HG03460 (cell line): ENCODE measurements at regions not wholly inside any gene's neighbourhood (a gene's known extent, or its start where the extent isn't known, plus 50 kb on each side); places are given as distances from the start of the nearest gene placed in this dataset.

Source experiments
- ATAC-seq: cut with Tn5 transposase; IDR thresholded peaks from one replicate; pipeline ENCODE4 v1.9.1; 2021; ENCODE audit not compliant: unreplicated experiment

DNA sequence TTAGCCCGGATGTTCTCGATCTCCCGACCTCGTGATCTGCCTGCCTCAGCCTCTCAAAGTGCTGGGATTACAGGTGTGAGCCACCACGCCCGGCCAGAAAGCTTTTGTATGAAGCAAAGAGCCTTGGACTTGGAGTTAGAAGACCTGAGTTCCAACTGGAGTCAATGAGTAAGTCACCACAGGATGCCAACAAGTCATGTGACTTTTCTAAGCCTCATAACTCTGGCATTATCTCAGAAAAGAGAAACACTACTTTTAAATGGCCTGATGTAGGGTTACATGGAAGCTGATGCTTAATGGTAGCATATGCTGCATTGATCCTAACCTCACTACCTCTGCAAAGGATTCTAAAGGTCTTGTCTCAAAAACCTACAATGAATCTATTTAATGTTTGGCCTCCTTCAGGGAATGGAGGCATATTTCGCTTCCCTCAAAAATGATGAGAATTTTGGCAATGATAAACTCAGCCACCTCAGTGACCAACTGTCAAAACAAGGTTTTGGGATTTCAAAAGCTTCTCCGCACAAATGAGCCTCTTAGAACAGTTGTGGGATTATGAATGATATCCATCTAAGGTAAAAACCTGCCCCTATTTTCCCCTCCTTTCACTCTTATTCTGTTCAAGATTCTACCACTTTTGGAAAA is 236.8 kb downstream of the ACTL7B start:
- no peak for ATAC-seq

DNA sequence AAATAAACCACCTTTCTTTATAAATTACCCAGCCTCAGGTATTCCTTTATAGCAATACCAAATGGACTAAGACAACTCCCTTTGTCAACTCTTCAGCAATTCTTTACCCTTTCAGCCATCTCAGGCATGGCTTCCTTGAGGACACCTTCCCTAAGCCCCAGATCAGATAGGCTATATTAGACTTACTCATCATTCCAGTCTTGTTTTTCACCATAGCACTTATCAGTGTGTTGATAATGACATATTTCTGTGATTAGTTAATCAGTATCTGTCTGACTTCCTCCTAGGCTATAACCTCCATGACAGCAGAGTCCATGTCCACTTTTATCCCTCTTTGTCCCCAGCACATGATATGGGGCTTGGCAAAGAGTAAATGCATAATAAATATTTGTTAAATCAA is 238.1 kb downstream of the ACTL7B start:
- ATAC-seq, result no peak

DNA sequence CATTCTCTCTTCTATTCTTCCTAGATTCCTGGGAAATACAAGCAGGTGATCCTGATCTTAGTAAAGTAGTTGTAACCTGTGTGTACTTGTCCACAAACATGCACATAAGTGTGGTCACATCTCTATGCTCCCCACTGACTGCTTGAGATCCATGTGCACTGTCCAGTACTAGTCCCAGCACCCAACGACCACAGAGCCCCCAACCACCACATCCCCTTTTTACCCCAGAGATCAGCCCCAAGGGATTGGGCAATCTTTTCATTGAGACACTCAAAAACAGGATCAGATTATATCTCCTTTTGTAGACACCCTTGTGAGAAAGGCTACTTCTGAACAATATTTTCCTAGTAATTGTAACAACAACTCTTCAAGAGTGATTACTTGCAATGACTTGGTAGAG is 240.6 kb downstream of the ACTL7B start:
- no peak for ATAC-seq

DNA sequence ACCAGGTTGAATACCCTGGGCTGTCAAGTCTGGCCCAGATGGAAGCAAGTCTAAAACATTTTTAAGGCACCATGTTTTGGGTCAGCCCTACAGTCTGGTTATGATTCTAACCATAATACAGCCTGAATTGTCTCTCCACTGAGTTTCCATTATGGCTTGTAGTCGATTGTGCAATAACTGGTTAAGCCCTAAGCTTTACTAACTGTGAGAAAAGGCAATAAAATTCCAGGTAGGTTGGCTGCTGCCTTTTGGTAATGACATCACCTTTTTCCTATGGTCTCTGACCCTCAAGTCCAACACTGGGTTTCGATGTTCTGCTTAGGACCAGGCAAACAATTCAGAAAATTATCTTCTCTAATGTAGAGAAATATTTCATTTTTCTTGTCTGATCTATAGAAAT is 243.3 kb downstream of the ACTL7B start:
- no peak for ATAC-seq

DNA sequence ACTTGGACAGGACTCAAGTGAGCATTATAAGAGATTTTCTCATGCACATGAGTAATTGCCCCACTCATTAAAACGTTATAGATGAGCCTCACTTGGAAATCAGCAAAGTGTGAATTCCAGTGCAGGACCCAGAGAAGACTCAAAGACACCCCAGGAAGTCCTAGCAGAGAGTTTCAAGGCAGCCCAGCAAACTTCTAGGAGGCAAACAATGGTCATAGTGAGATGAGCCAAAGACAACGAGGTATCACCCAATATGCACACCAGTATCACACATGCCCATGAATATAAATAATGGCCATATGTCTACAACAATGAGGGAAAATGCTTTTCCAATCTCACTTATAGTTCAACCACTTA is 245.9 kb downstream of the ACTL7B start:
- ATAC-seq, result no peak

DNA sequence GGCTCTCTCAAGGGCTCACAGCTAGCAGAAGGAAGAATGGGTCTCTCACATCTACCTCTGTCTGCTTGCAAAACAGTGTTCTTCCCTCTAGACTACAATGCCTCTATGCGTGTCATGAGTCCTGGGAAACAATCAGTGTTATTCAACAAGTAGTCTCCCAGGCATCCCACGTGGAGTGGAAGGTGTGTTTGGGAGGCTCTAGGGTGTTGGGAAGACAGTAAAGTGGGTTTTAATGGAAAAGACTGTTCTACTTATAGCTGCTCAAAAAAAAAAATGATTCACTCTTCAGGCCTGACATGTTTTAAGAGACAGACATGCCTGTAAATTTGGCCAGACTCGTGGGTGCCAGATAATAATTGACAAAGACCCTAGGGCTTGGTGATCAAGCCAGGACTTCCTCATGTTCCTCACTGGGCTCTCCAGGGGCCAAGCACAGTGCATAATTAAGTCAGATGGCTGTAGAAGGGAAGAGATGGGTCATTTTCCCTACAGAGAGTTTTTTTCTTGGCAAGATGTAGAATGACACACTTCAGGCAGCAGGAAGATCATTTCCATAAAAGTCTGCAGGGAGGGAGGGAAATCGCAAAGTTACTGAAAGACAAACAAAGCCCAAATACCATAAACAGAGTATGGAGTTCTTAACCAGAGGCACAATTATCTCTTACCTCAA is 246.4 kb downstream of the ACTL7B start:
- ATAC-seq, result no peak

DNA sequence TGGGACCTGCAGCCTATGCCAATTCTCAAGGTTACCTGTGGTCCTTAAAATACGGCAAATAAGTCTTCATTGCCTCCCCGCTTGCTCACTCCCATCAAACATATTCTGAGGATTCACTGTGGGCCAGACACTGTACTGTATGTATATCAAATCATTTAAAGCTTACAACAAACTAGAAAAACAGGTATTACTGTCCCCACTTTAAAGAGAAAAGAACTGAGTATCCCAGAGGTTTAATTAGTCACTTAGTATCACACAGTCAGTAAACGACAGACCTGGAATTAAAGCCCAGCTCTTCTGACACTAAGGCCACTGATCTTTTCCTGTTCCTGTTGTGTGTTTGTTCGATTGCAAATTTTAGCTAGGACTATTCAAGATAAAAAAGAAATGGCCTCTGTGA is 248.2 kb downstream of the ACTL7B start:
- no peak for ATAC-seq

DNA sequence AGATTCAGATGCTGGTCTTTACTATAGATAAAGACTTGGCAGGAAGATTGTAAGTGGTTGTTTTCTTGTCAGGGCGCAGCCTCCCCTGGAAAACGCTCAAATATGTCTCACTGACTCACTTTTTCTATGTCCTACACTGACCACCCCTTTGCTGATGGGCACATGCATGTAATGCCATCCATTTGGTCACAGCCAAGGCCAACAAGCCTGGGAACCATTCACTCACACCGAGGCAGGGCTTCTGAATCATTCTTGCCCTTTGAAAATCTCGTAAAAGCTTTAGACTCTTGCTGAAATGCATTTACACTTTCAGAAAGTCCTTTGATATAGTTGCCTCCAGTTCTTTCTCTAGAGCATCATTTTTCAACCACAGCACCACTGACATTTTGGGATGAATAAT is 249.4 kb downstream of the ACTL7B start:
- no peak for ATAC-seq

DNA sequence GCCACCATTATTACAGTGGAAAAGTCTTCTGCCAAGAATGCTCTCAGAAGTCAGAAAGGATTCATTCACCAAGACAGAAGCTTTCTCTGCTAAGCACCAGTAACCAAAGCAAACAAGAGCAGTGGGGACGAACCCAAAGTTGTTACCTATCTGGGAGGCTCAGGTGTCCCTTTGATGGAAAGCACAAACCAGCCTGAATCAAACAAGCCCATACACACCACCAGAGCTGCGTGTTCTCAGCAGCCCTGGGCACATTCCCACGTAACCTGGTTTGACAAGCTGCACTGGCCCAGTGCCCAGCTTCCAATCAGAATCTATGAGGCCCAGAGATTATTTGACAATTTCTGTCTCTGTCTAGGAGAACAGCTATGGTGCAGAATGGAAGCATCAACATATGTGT is 252.6 kb downstream of the ACTL7B start:
- ATAC-seq, result no peak

- no peak for ATAC-seq
Observed at GRCh38 chr9:108600896-108601295, 254.9 kb downstream of the ACTL7B start.

DNA sequence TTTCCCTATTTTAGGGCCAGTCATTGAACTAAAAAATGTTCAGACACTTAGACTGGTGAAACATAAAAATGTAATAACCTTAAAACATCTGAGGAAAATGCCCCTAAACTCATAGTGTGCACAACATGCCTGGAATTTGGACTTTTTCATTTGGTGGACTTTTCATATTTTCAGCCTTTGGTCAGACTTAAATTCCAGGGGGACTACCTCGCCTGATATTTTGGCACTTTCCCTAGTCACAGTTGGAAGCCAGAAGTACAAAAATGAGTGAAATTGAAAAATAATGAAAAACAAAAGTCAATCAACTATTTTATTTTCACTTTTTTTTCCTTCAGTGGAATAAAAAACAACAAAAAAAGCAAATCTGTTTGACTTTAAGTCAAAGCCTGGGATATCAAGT is 256.2 kb downstream of the ACTL7B start:
- ATAC-seq, result no peak

- ATAC-seq, result no peak
Observed at GRCh38 chr9:108591121-108591520, 264.7 kb downstream of the ACTL7B start.

GRCh38 chr9:108588246-108588645 is 267.5 kb downstream of the ACTL7B start:
- ATAC-seq, result no peak

DNA sequence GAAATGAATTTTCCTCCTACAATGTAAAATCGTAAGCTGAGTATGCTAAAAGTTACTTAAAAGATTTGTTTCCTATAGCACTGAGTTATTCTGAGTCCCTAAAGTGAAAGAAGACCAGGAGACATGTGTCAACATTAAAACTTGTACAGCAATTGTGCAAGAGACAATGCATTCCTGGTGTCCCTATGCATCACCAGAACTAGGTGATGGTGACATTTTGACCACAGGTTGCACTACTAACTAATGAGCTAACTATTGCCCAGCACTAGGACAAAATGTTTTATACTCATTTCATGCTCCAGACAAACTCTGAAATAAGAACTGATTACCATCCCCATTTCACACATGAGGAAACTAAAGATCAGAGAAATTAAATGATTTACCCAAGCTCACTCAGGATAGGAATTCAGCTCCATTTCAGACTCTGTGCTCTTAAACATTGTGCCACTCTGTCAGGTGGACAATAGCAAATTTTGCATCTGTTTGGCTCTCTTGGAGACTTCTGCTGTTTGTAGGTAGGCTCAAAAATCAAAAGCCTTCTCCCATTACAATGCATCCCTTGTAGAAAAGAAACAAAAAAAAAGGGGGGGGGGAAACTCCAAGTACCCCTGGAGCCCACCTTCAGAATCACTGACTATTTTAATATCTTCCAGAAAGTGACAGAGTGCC is 269.2 kb downstream of the ACTL7B start:
- no peak for ATAC-seq

- no peak for ATAC-seq
Observed at GRCh38 chr9:108584860-108585259, 270.9 kb downstream of the ACTL7B start.

GRCh38 chr9:108582726-108583125 is 273.1 kb downstream of the ACTL7B start:
- ATAC-seq, result no peak

GRCh38 chr9:108579757-108580439 is 275.9 kb downstream of the ACTL7B start:
- no peak for ATAC-seq

- no peak for ATAC-seq
Observed at GRCh38 chr9:108575276-108575675, 280.5 kb downstream of the ACTL7B start.

GRCh38 chr9:108569624-108570023 is 286.2 kb downstream of the ACTL7B start:
- no peak for ATAC-seq

- ATAC-seq, result no peak
Observed at GRCh38 chr9:108568093-108568492, 287.7 kb downstream of the ACTL7B start.

- ATAC-seq, result no peak
Observed at GRCh38 chr9:108567571-108567970, 288.2 kb downstream of the ACTL7B start.
